NCI-H526 treated with DMSO at 0.1 percent for 48 hours (cell line): ENCODE measurements at regions not wholly inside any gene's neighbourhood (a gene's known extent, or its start where the extent isn't known, plus 50 kb on each side); places are given as distances from the start of the nearest gene placed in this dataset.
A peak's percentile ranks its signal among the peaks of the same experiment; 100 is the strongest.
"Not testable (repeated sequence)": the region's sequence is repeated elsewhere in the genome, so short reads cannot be mapped to it uniquely, and the experiment has no call there.

Experiments used
- DNase-seq: peaks from one replicate; lab custom pipeline; 2025; lab: John Stamatoyannopoulos, UW

- DNase-seq, result not testable (repeated sequence)
These were observed 73.5 kb downstream of the NPIPA8 start for GRCh38 chr16:18263046-18263445.

- DNase-seq, result not testable (repeated sequence)
These were observed 74.7 kb downstream of the NPIPA8 start for GRCh38 chr16:18261848-18262247.

- not testable (repeated sequence) for DNase-seq
These were observed 76.9 kb downstream of the NPIPA8 start for GRCh38 chr16:18259496-18260176.

GRCh38 chr16:18252943-18253342 lies 83.6 kb downstream of the NPIPA8 start:
- DNase-seq, result not testable (repeated sequence)

DNA sequence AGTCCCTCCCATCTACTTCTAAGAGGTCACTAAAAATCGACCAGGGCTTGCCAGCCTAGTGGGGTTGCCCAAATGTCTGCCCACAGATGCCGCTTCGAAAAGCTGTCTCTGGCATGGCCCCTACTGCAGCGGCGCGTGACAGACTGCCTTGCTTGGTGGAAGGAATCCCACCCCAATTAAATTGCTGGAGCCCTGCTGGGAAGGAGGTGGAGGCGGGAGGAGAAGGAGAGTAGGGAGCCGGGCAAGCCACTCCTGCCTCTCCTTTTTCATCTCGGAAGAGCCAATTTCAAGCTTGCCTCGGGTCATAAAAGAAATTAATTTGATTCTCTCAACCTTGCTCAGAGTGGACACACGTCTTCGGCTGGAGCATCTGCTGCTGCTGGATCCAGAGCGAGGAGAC lies 106.0 kb downstream of the NPIPA8 start:
- not testable (repeated sequence) for DNase-seq

- DNase-seq, result not testable (repeated sequence)
These were observed 114.2 kb downstream of the NPIPA8 start for GRCh38 chr16:18222054-18223009.

GRCh38 chr16:18217741-18218140 lies 118.8 kb downstream of the NPIPA8 start:
- peak; percentile 7 for DNase-seq

GRCh38 chr16:18216814-18217213 lies 119.7 kb downstream of the NPIPA8 start:
- not testable (repeated sequence) for DNase-seq

- not testable (repeated sequence) for DNase-seq
These were observed 122.7 kb downstream of the NPIPA8 start for GRCh38 chr16:18213810-18214209.

DNA sequence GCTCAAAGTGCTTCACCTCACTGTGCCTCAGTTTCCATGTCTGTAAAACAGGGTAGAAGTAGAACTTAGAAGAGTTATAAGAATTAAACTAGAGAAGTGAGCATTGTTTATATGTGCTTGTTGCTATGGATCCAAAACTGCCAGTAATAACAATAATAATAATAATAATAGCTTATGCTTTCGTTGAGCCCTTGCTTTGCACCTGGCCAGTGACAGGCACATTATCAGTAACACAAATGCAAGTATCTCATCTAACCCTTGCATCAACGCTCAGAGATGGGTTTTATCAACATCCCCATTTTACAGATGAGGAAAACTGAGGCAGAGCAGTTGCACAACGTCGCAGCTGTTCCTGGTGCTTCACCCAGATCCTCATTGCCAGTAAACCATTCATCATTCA lies 125.0 kb downstream of the NPIPA8 start:
- not testable (repeated sequence) for DNase-seq

DNA sequence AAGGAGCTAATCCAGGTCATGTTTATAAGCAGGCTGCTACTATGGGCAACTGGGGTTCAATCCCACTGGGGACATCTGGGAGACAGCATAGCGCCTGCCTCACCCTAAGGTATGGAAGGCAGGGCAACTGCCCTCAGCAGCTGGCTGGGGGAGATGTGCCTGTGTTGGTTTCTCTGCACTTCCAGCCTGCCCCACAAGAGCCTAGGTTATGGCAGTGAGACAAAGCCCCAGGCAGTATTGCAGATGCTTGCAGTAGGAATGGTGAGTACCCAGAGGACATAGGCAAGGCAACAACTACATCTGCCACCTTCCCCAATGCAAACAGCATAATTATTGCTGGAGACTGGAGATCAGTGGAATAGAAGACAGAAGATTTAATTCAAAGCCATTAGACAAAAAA lies 131.8 kb downstream of the NPIPA8 start:
- not testable (repeated sequence) for DNase-seq

GRCh38 chr16:18204309-18204708 lies 132.2 kb downstream of the NPIPA8 start:
- not testable (repeated sequence) for DNase-seq

GRCh38 chr16:18201511-18201910 lies 135.0 kb downstream of the NPIPA8 start:
- not testable (repeated sequence) for DNase-seq

GRCh38 chr16:18192389-18192788 lies 144.1 kb downstream of the NPIPA8 start:
- not testable (repeated sequence) for DNase-seq

DNA sequence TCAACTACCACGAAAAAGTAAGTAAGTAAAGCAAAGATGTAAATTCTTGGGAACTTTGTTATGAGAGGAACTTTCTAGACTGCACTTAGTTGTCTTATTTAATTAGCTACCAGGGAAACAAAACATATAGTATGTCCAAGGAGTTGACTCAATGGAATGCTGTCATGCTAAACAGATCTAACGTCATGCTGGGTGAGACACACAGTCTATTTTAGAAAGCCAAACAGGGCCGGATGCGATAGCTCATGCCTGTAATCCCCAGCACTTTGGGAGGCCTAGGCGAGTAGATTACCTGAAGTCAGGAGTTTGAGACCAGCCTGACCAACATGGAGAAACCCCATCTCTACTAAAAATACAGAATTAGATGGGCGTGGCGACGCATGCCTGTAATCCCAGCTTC lies 146.4 kb downstream of the NPIPA8 start:
- not testable (repeated sequence) for DNase-seq

DNA sequence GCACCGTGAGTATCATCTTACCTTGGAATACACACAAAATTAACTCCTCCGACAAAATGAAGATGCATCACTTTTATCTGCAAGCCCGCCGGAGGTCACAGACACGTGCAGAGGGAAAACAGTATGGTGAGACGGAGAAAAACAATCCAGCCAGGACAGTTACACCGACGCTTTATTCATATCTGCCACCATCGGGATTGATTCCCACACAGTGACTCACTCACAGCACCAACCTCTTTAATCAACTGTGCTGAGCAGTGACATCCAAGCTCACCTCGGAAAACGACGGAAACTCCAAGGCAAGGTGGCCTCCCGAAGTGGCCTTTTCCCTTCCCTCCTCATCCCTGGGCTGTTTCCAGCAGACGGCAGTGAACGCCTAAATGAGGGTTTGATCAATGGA lies 151.8 kb downstream of the NPIPA8 start:
- DNase-seq, result not testable (repeated sequence)

DNA sequence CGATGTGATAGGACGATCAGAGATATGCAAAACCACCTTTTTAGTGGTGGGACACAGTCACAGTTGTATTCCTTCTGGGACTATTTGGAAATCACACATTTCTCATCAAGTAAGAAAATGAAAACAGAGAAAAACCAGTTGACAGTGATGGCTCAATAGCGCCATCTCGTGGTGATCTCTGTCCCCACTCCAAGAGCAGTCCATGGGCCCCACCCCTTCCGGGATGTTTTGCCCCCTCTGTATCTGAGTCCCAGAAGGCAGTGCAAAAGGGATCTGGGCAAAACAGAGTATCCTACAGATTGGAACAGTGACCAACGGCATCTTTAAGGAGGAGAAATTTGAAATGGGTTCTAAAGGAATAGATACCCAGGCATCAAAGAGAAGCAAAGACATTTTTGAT lies 155.5 kb downstream of the NPIPA8 start:
- not testable (repeated sequence) for DNase-seq

GRCh38 chr16:18173945-18174497 lies 162.5 kb downstream of the NPIPA8 start:
- DNase-seq, result not testable (repeated sequence)

GRCh38 chr16:18162293-18162692 lies 174.2 kb downstream of the NPIPA8 start:
- not testable (repeated sequence) for DNase-seq

GRCh38 chr16:18161224-18161623 lies 175.3 kb downstream of the NPIPA8 start:
- DNase-seq, result not testable (repeated sequence)

- DNase-seq, result not testable (repeated sequence)
These were observed 177.4 kb downstream of the NPIPA8 start for GRCh38 chr16:18159185-18159584.

GRCh38 chr16:18157854-18158253 lies 178.7 kb downstream of the NPIPA8 start:
- DNase-seq, result not testable (repeated sequence)
